ENCODE measurements at regions not wholly inside any gene's neighbourhood (a gene's known extent, or its start where the extent isn't known, plus 50 kb on each side); places are given as distances from the start of the nearest gene placed in this dataset.

- no peak for DNase-seq (ENCODE audit: extremely low read depth, low read depth)
- no peak for TF ChIP-seq CTCF (IDR thresholded peaks at IDR 0.05; ENCODE audit: low read depth, low read length)
Observed at GRCh38 chr12:78756936-78757335, 107.6 kb upstream of the SYT1 start.

GRCh38 chr12:78759367-78759766 lies 105.2 kb upstream of the SYT1 start:
- peak; percentile 23 for DNase-seq (ENCODE audit: extremely low read depth, low read depth)
- no peak for TF ChIP-seq CTCF (IDR thresholded peaks at IDR 0.05; ENCODE audit: low read depth, low read length)

GRCh38 chr12:78760906-78761305 lies 103.7 kb upstream of the SYT1 start:
- DNase-seq (ENCODE audit: extremely low read depth, low read depth), result no peak
- no peak for TF ChIP-seq CTCF (IDR thresholded peaks at IDR 0.05; ENCODE audit: low read depth, low read length)

- no peak for DNase-seq (ENCODE audit: extremely low read depth, low read depth)
Observed at GRCh38 chr12:78764913-78765312, 99.7 kb upstream of the SYT1 start.

GRCh38 chr12:78767264-78767981 lies 97.2 kb upstream of the SYT1 start:
- no peak for TF ChIP-seq CTCF (IDR thresholded peaks at IDR 0.05; ENCODE audit: low read depth, low read length)
- DNase-seq (ENCODE audit: extremely low read depth, low read depth), result no peak

More at GRCh38 chr12:78764913-78765312, 99.7 kb upstream of the SYT1 start:
- no peak for TF ChIP-seq CTCF (IDR thresholded peaks at IDR 0.05; ENCODE audit: low read depth, low read length)

- no peak for TF ChIP-seq CTCF (IDR thresholded peaks at IDR 0.05; ENCODE audit: low read depth, low read length)
- DNase-seq (ENCODE audit: extremely low read depth, low read depth), result no peak
Observed at GRCh38 chr12:78778339-78778738, 86.2 kb upstream of the SYT1 start.

- no peak for DNase-seq (ENCODE audit: extremely low read depth, low read depth)
- no peak for TF ChIP-seq CTCF (IDR thresholded peaks at IDR 0.05; ENCODE audit: low read depth, low read length)
Observed at GRCh38 chr12:78787576-78787975, 77.0 kb upstream of the SYT1 start.
